GM18505 (cell line): ENCODE measurements at regions not wholly inside any gene's neighbourhood (a gene's known extent, or its start where the extent isn't known, plus 50 kb on each side); places are given as distances from the start of the nearest gene placed in this dataset.
"Not testable (repeated sequence)": the region's sequence is repeated elsewhere in the genome, so short reads cannot be mapped to it uniquely, and the experiment has no call there.

Experiments
- ATAC-seq: cut with Tn5 transposase; IDR thresholded peaks from one replicate; pipeline ENCODE4 v1.9.1; 2021; ENCODE audit not compliant: unreplicated experiment
- POLR2A ChIP-seq: IDR thresholded peaks from 4 replicates; pipeline ENCODE4 v1.6.1; 2011; ENCODE audit warnings: borderline replicate concordance; ENCODE audit not compliant: insufficient read depth, insufficient read length; ENCODE audit errors: extremely low read depth

DNA sequence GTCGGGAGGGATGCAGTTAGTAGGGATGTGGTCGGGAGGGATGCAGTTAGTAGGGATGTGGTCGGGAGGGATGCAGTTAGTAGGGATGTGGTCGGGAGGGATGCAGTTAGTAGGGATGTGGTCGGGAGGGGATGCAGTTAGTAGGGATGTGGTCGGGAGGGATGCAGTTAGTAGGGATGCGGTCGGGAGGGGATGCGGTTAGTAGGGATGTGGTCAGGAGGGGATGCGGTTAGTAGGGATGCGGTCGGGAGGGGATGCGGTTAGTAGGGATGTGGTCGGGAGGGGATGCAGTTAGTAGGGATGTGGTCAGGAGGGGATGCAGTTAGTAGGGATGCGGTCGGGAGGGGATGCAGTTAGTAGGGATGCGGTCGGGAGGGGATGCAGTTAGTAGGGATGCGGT lies 96.2 kb downstream of the BDH1 start:
- not testable (repeated sequence) for ATAC-seq

DNA sequence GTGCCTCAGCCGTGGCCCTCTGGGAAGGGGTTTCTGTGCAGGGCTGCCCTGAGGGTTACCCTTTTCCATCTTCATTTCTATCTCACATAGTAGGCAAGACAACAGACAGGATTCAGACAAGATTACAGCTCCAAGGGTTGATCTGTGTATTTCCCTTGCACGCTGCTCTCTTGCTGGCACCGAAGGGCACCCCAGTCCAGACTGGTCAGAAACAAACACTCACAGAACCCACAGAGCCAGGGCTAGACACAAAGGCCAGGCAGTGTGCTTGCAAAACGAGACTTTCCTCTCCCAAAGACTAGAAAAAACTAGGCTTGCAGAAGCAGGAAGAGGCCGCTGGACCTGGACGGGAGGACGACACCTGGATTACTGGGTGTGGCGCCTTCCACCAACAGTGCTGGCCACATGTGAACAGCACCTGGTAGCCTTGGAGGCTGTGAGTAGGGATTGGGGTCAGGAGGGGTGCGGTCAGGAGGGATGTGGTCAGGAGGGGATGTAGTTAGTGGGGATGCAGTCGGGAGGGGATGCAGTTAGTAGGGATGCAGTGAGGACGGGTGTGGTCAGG lies 96.8 kb downstream of the BDH1 start:
- no peak for ATAC-seq
- no peak for TF ChIP-seq POLR2A

DNA sequence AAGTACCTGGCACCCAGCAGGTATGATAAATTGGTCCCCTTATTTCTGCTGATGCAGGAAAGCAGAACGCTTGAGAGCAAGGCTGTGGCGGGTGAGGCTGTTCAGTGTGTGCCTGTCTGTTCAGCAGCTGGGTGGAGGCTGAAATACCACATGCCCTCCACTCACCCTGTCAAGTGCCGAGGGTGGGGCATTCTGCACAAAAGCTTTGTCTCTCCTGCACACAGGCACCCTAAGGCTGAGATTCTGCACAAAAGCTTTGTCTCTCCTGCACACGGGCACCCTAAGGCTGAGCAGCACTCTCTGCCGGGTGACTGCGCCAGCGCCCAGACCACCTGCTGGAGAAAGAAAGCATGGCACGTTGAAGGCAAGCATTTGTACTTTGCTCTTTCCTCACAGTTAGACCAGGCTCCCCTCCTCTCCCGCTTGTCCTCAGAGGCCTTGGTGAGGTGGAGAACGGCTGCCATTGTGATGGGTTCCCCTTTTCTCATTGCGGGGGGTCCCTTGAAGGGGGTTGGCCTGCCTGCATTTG lies 97.5 kb downstream of the BDH1 start:
- TF ChIP-seq POLR2A, result no peak
- ATAC-seq, result no peak

DNA sequence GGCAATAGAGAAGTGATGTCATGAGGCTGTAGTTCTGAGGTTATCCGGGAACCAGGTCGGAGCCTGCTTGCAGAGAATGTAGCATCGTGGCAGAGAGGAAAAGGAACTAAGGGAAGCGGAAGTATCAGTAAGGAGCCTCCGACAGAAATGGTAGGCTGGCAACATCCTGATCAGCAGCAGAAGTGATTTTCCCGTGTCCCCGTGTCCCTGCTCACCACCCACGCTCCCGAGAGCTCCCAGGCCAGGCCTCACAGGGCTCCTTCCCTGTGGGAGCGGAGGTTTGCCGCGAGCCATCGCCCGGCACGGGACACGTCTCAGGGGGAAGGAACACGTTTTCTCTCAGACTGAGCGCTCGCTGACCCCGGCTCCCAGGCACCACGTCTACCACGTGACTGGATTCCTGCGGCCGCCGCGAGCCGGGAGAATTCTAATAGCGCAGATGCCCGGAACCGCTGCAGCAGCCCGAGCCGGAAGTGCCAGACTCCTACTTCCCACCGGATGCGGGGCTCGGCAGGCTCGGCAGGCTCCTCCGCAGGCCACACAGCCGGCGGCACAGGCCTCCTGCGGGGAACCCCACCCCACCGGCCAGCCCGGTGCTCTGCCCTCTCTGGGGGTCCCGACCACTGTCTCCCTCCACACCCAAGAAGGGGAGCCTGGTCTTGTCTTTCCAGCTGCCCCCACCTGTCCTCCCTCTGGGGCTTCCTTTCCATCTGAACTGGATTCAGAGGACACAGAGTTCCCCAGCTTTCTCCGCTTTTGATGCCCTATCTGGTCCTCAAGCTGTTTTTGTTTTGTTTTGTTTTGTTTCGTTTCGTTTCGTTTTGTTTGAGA lies 99.3 kb downstream of the BDH1 start:
- peak; percentile 53 for ATAC-seq
- peak; percentile 57 for TF ChIP-seq POLR2A

DNA sequence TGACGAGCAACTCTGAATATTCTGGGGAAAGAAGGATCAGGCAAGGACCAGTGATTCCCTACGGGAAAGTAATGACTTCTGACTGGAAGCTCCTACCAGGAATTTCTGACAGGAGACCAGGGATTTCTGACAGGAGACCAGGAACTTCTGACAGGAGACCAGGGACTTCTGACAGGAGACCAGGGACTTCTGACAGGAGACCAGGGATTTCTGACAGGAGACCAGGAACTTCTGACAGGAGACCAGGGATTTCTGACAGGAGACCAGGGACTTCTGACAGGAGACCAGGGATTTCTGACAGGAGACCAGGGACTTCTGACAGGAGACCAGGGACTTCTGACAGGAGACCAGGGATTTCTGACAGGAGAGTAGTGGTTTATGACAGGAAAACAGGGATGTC lies 100.9 kb downstream of the BDH1 start:
- ATAC-seq, result not testable (repeated sequence)

DNA sequence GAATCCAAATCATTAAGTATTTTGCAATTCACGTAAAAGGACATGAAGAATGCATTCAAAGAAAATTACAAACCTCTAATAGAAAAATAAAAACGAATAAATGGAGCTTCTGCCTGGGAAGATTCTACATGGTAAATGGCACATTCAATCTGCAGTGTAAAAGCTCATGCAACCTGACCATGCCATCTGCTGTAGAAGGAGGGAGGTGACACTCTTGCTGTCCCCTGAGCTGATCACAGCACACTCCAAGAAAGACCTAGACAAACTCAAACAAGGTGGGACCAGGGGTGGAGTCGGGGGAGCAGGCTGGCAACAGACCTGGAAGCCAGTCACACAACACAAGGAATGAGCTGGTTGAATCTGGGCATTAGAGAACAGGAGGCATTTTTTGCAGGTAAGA lies 101.8 kb downstream of the BDH1 start:
- no peak for ATAC-seq
- TF ChIP-seq POLR2A, result no peak

DNA sequence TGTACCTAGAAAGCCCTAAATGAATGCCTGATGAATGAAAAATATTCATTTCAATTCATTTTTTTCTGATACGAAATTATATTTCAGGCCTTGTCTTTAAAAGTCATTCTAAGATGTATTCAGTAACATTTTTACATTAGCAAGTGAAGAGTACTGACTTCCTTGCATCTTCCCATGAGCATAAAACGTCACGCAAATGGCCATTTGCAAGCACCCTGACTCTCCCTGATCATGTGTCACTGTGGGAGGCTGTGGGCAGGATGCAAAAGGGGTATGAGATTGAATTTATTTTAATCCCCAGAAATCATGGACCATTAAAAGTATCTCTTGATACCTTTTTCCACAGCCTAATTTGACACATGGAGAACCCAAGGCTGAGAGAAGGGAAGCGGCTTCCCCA lies 105.0 kb downstream of the BDH1 start:
- TF ChIP-seq POLR2A, result no peak
- ATAC-seq, result no peak

DNA sequence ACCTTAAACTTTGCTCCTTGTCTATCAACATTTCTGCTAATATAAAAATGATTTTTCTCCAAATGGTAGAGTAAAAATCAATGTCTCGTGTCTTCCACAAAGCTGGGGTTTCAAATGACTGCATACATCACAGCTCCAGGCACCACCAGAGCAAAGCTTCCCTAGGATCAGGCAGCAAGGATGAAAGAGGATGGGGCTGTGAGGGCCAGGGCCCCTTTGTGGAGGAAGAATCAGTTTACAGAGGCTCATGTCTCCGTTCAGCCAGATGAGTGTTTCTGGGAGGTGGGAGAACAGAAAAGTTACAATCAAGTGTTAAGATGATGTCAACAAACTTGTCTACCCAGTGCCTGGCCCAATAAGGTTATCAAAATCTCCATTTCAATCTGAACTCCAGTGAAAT lies 105.5 kb downstream of the BDH1 start:
- TF ChIP-seq POLR2A, result no peak
- ATAC-seq, result no peak

DNA sequence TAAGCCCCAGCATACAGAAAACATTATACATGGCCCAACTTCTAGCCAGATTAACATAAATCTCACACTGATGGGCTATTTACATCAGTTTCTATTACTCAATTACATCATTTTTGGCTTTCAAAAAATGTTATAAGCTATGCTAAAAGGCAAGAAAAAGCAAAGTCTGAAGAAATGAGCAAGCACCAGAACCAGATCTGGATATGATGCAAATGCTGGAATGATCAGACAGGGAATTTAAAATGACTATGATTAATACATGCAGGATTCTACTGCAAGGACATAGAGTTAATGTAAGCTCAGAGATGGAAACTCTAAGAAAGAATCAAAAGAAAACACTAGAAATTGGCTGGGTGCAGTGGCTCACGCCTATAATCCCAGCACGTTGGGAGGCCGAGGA lies 106.6 kb downstream of the BDH1 start:
- not testable (repeated sequence) for ATAC-seq

DNA sequence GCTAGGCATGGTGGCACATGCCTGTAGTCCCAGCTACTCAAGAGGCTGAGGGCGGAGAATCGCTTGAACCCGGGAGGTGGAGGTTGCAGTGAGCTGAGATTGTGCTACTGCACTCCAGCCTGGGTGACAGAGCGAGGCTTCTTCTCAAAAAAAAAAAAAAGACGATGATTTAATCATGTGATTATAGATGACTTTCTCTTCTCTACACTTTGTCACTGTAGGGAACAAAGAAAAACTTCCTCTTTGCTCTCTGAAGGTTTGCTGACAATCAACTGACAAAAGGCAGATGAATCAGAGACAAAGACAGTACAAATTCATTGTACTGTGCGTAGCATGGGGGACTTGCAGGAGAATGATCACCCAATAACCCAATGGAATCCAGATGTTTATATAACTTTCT lies 108.0 kb downstream of the BDH1 start:
- ATAC-seq, result not testable (repeated sequence)

DNA sequence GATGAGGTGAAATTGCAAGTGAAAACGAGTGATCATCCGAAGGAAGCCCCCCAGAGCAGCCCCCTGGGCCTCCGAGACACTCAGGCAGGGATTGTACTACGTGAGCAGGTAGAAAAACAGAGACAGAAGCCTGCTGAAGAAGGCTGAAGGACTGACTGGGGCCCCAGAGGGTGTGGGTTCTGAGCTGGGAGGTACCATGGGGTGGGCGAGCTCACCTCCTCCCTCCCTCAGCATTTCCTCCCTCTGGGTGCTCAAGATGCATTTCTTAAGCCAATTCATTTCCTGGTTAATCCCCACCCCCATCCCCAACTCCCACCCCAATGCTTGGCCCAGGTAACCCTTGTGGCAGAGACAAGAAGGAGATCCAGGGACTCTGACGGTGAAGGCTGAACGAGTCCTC lies 108.7 kb downstream of the BDH1 start:
- ATAC-seq, result no peak
- TF ChIP-seq POLR2A, result no peak

DNA sequence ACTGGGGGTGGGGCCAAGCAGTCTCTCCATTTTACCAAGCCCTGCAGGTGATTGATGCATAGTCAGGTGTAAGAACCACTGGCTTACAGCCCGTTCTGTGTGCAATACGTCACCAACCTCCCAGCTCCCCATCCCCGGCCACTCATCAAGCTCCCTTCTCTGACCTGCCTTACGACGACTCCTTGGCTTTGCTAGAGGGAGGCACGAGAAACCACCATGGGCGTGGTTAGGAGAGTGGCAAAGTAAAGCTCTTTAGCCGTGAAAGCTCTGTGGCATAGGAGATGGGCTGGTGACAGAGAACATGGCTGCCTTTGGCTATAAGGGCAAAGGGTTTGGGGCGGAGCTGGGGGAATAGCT lies 109.1 kb downstream of the BDH1 start:
- TF ChIP-seq POLR2A, result no peak
- ATAC-seq, result no peak

DNA sequence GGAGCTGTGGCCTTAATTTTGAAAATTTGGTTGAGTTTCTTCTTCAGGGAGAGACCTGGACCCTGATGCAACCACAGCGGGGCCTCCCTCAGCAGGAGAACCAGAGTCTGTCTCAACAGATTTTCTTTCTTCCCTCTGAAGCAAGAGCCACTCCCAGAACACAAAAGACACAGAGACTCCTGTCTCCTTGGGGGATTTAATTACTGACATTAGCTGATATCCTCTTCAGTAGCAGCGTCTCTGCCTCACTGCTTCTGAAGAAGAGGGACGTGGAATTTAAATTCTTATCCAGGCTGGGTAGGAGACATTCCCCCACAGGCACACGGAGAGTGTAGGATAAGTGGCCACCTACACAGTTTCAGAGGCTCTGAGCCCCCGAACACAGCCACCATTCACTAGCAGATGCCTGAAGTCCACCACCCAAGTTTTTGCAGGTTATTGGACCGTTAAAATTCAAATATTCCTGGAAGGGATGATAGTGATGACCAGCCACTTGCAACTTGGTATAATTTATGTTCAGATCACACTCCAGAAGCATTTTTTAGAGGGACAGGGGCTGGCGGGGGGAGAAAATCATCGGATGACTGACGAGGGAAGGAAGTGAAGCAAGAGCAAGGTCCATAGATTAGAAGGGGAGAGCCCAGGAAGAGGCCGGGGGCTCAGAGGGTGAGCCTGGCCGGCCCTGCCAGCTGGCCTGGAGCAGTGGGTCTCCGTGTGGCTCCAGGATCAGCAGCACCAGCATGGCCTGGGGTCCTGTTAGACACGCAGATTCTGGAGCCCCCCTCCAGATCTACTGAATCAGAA lies 109.7 kb downstream of the BDH1 start:
- no peak for ATAC-seq

DNA sequence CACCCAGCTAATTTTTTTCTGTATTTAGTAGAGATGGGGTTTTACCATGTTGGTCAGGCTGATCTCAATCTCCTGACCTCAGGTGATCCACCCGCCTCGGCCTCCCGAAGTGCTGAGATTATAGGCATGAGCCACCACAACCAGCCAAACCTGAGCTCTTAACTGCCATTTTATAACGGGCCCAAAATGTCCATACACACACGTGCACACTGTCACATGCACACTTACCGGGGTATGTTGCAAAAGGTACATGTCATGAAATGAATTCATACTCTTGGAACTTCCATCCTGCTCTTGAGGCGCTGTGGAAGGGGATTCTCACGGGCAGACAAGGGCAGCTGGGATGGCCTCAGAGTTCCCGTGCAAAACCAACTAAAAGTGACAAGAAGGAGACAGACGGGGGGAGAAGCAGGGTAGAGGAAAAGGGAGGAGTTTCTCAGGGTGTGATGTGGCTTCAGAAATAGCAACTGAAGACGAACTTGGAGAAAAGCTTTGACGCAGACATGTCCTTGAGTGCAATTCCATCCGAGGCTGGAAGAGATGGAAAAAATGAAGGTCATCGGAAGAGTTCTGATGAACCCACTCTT lies 110.9 kb downstream of the BDH1 start:
- TF ChIP-seq POLR2A, result no peak
- no peak for ATAC-seq

More for the DNA sequence above, 109.7 kb downstream of the BDH1 start:
- TF ChIP-seq POLR2A, result no peak
